Astrocyte of the cerebellum (primary cell): ENCODE measurements at regions not wholly inside any gene's neighbourhood (a gene's known extent, or its start where the extent isn't known, plus 50 kb on each side); places are given as distances from the start of the nearest gene placed in this dataset.

Source experiments
- DNase-seq: peaks from one replicate; pipeline ENCODE4 v3.0.0-alpha.2; 2011; ENCODE audit warnings: low read depth
- H3K4me3 ChIP-seq: 2 replicates; pipeline ENCODE4 v1.5.1; 2011; ENCODE audit warnings: mild to moderate bottlenecking, low read depth, low read length, moderate library complexity
- in situ Hi-C: cut with HindIII; loops from 2 replicates; pipeline ENCODE4 v1.10.0; 2017; ENCODE audit warnings: low sequenced_read_pairs
- TF ChIP-seq, protein P1 (sequence below): IDR thresholded peaks from 2 replicates; pipeline ENCODE4 v1.5.1; 2012; ENCODE audit warnings: low read length, low read depth, moderate library complexity, mild to moderate bottlenecking; ENCODE audit errors: missing control alignments

DNA sequence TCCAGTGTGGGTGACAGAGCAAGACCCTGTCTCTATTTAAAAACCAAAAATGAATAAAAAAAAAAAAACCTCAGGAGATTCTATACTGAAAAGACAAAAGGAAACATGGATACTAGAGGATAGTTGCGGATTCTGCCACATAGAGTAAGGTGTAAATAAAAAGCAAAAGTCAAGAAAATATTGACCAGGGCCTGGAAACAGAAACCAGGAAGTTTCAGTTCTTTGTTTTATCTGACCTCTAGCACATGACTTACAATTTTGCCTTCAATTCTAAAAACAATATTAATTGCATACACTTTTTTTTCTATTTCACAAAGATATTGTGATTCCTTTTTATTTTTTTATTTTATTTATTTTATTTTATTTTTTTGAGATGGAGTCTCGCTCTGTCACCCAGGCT, 96.2 kb upstream of the NMUR2 start:
- in situ Hi-C loops, result no loop called here

DNA sequence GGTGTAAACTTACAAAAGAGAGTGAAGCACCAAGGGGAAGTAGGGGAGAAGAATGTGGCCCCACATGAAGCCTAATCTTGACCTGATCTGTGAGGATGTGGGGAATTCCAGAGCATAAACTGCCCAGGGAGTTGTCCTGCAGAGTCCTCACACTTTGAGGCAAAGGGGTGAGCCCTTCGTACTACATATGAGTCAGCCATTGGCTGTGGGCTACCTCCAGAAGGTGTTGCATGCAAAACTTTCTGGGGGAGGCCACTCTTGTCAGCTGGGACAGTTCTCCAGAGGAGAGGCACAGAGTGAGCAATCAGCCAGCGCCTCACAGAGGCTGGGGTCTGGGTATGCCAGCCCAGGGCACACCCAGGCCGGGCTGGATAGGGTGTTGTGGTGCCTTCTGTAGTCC, 98.1 kb upstream of the NMUR2 start:
- H3K4me3 ChIP-seq, result no peak overlapping the region
- in situ Hi-C loops, result no loop called here
- no peak for DNase-seq
- TF ChIP-seq, protein P1, sequence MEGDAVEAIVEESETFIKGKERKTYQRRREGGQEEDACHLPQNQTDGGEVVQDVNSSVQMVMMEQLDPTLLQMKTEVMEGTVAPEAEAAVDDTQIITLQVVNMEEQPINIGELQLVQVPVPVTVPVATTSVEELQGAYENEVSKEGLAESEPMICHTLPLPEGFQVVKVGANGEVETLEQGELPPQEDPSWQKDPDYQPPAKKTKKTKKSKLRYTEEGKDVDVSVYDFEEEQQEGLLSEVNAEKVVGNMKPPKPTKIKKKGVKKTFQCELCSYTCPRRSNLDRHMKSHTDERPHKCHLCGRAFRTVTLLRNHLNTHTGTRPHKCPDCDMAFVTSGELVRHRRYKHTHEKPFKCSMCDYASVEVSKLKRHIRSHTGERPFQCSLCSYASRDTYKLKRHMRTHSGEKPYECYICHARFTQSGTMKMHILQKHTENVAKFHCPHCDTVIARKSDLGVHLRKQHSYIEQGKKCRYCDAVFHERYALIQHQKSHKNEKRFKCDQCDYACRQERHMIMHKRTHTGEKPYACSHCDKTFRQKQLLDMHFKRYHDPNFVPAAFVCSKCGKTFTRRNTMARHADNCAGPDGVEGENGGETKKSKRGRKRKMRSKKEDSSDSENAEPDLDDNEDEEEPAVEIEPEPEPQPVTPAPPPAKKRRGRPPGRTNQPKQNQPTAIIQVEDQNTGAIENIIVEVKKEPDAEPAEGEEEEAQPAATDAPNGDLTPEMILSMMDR, result no peak

More for the DNA sequence above, 96.2 kb upstream of the NMUR2 start:
- no peak overlapping the region for H3K4me3 ChIP-seq
- DNase-seq, result no peak
- TF ChIP-seq, protein P1, result no peak

DNA sequence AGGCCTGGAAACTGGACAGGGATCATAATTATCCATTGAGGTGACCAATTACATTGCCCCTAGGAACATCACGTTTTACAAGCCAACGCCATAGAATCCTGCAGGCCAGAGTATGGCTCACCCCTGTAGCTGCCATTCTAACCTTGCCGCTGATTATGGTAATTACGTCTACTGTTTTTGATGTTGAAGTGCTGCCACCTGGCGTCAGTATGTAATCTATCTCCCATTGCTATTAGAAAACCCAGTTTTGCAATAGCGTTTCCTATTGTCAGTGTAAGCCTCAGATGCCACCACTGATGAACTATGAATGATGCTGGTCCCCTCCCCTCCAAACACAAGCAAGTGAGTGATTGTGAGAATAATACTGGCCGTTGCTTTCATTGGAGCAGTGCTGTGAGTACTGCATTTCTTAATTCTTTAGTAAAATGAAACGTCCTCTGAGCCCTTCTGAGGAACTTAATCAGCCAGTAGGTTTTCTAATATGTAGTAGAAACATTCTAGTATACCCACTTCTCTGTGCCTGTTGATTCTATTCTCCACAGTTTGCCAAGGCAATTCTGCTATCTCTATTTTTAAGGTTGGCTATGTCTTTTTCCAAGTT, 100.5 kb upstream of the NMUR2 start:
- in situ Hi-C loops, result no loop called here
- DNase-seq, result peak; percentile 19

DNA sequence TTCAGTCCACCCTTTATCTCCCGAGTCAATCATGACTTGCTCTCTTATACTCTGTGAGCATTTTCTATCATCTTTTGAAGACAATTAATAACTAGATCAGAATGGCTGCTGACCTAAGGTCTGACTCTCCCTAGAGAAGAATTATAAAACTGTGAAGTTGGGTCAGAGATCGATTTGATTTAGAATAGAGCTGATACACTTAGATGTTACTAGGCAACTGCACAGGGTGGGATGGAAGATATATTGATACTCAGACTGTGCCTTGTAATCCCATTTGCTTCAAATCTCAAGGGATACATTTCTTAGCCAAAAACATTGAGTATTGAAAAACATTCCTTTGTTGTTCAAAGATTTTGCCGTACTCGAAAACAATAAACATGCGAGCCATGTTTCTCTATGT, 106.0 kb upstream of the NMUR2 start:
- DNase-seq, result no peak
- in situ Hi-C loops, result no loop called here
- TF ChIP-seq, protein P1, result no peak
- H3K4me3 ChIP-seq, result no peak overlapping the region

More for the DNA sequence above, 100.5 kb upstream of the NMUR2 start:
- TF ChIP-seq, protein P1, result peak; percentile 70
- H3K4me3 ChIP-seq, result no peak overlapping the region

DNA sequence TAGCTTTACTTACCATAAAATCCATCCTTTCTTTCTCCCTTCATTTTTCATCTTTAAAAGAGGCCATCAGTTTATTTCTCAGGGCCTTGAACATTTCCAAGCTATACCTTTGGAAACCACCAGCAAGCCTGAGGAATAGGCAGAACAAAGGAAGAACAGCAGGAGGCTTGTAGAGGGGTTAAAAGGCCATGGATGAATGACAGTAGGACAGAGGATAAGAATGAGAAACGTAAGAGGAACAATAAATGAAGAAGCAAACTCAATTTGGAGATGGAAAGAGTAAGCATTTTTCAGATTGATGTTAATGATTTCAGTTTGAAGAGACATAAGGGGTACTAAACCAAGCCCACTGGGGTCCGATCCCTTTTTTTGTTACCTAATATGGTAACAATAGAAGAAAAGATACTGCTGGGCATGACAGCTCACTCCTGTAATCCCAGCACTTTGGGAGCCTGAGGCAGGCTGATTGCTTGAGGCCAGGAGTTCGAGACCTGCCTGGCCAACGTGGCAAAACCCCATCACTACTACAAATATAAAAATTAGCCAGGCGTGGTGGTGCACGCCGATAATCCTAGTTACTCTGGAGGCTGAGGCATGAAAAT, 106.6 kb upstream of the NMUR2 start:
- TF ChIP-seq, protein P1, result no peak
- H3K4me3 ChIP-seq, result no peak overlapping the region
- DNase-seq, result no peak
- in situ Hi-C loops, result no loop called here

DNA sequence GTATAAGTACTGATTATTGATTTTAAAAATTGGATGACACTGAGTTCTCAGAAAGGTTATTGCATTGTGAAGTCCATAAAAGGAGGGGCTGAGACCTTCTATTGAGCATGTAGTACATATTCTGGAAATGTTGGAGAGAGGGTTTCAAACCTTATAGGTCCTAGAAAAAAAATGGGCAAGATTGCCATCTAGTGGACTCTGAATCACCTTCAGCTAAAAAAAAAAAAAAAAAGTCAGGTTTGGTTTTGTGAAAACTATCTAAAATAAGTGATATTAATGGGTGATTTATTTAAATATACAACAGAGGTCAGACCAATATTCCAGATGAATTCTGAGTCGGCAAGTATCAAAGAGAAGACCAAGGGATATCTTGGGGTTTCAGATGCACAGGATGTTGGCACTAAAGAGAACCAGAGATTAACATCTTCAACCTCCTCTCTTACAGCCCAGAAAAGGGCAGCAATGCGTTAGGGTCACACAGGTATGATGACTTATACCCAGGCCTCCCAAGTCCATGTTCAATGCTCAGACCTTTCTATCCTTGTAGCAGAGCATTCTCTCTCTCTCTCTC, 109.8 kb upstream of the NMUR2 start:
- DNase-seq, result peak; percentile 9
- H3K4me3 ChIP-seq, result no peak overlapping the region
- in situ Hi-C loops, result no loop called here
- TF ChIP-seq, protein P1, result peak; percentile 46
